Activated CD8-positive, alpha-beta T cell treated with anti-CD3 and anti-CD28 coated beads for 36 hours (primary cell): ENCODE measurements at regions not wholly inside any gene's neighbourhood (a gene's known extent, or its start where the extent isn't known, plus 50 kb on each side); places are given as distances from the start of the nearest gene placed in this dataset.

Experiments used
- ATAC-seq: fragments of 200-7000 bp; cut with Tn5 transposase; one replicate; pipeline ENCODE4 v1.10.0; 2021; ENCODE audit warnings: mild to moderate bottlenecking, moderate library complexity
- CTCF ChIA-PET: fragments of 350-600 bp; sonication (Branson Sonifier 250); formaldehyde crosslinking; loops from one replicate; lab custom pipeline; 2021; ENCODE audit warnings: antibody characterized with exemption; lab: Charles Lee
- POLR2A ChIA-PET: fragments of 350-600 bp; sonication (Branson Sonifier 250); formaldehyde crosslinking; loops from one replicate; lab custom pipeline; 2021; ENCODE audit warnings: antibody characterized with exemption; lab: Charles Lee
- DNase-seq: peaks from one replicate; pipeline ENCODE4 v3.0.0-alpha.2; 2020
- H3K27ac Mint-ChIP-seq: one replicate; pipeline ENCODE4 v1.8.0; 2021; ENCODE audit warnings: mild to moderate bottlenecking, mixed read lengths
- H3K27me3 Mint-ChIP-seq: one replicate; pipeline ENCODE4 v1.8.0; 2021; ENCODE audit warnings: mixed read lengths
- H3K36me3 Mint-ChIP-seq: one replicate; pipeline ENCODE4 v1.8.0; 2021; ENCODE audit warnings: low read depth, mixed read lengths
- H3K4me1 Mint-ChIP-seq: one replicate; pipeline ENCODE4 v1.8.0; 2021; ENCODE audit warnings: low read depth, mixed read lengths
- H3K4me3 Mint-ChIP-seq: one replicate; pipeline ENCODE4 v1.8.0; 2021; ENCODE audit warnings: mild to moderate bottlenecking, moderate library complexity, mixed read lengths
- H3K9me3 Mint-ChIP-seq: one replicate; pipeline ENCODE4 v1.8.0; 2021; ENCODE audit warnings: mixed read lengths
- intact Hi-C: fragments of 100-400 bp; cut with micrococcal nuclease; formaldehyde crosslinking; loops from one replicate; pipeline ENCODE4 v1.10.0; 2022
- TF ChIP-seq, protein P1 (sequence below): fragments of 200-600 bp; IDR thresholded peaks from one replicate; pipeline ENCODE4 v1.8.0; 2022; ENCODE audit warnings: antibody characterized with exemption, mild to moderate bottlenecking

- peaks cover 2% of the 10 kb centered on the region for H3K27me3 Mint-ChIP-seq
- no peak overlapping the region for H3K27ac Mint-ChIP-seq
- ChIA-PET CTCF (no interaction called here), POLR2A (interaction anchor here (0.6 kb wide), 1 partner anchor 303 kb away, joined by 3 read pairs; no protein-coding TSS in a partner anchor)
- DNase-seq (no peak), ATAC-seq (no peak)
- H3K4me3 Mint-ChIP-seq = no peak overlapping the region
- H3K4me1 Mint-ChIP-seq = no peaks in the 10 kb centered on the region
- no peaks in the 10 kb centered on the region for H3K9me3 Mint-ChIP-seq
- intact Hi-C loops = no loop called here
- TF ChIP-seq, protein P1, sequence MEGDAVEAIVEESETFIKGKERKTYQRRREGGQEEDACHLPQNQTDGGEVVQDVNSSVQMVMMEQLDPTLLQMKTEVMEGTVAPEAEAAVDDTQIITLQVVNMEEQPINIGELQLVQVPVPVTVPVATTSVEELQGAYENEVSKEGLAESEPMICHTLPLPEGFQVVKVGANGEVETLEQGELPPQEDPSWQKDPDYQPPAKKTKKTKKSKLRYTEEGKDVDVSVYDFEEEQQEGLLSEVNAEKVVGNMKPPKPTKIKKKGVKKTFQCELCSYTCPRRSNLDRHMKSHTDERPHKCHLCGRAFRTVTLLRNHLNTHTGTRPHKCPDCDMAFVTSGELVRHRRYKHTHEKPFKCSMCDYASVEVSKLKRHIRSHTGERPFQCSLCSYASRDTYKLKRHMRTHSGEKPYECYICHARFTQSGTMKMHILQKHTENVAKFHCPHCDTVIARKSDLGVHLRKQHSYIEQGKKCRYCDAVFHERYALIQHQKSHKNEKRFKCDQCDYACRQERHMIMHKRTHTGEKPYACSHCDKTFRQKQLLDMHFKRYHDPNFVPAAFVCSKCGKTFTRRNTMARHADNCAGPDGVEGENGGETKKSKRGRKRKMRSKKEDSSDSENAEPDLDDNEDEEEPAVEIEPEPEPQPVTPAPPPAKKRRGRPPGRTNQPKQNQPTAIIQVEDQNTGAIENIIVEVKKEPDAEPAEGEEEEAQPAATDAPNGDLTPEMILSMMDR = no peak
- no peaks in the 10 kb centered on the region for H3K36me3 Mint-ChIP-seq
Observed at GRCh38 chr17:14935139-14935841, 329.8 kb downstream of the PMP22 start.

GRCh38 chr17:14933676-14934075, 331.4 kb downstream of the PMP22 start:
- intact Hi-C loops = no loop called here
- ATAC-seq (no peak), DNase-seq (no peak)
- Mint-ChIP-seq H3K36me3 (no peaks in the 10 kb centered on the region), H3K27me3 (peaks cover 2% of the 10 kb centered on the region), H3K4me3 (no peak overlapping the region), H3K9me3 (no peaks in the 10 kb centered on the region), H3K27ac (no peak overlapping the region), H3K4me1 (no peaks in the 10 kb centered on the region)
- TF ChIP-seq, protein P1 = no peak
- CTCF ChIA-PET = no interaction called here
- POLR2A ChIA-PET = no interaction called here

DNA sequence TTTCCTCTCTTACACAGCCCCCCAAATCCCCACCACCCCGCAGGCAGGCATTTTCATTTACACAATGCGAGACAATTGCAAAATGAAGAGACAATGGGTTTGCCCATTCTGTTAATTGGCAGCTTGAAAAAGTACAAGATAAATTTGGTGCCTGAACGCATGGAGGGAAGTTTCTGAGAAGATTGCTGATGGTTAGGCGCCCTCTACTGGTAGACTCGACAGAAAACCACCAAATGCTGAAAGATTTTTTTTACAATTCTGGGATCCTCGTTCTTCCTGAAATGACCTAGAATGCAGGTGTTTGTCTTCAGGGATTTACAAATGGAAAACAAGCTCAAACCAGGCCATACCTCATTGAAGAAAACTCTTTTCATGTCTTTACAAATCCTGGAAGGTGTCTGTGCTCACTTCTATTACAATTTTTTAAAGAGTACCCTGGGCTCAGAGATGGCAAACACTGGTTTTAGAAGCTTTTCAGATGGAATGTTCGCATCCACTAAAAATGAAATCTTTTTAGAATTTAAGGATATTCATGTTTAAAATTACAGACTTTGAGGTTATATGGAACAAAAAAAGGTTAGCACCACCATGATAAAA, 338.5 kb downstream of the PMP22 start:
- Mint-ChIP-seq H3K36me3 (no peaks in the 10 kb centered on the region), H3K27me3 (peaks cover 10% of the 10 kb centered on the region), H3K27ac (no peak overlapping the region), H3K4me3 (no peak overlapping the region), H3K4me1 (no peaks in the 10 kb centered on the region), H3K9me3 (no peaks in the 10 kb centered on the region)
- TF ChIP-seq, protein P1 = peak; percentile 86
- CTCF ChIA-PET = interaction anchor here (0.7 to 2.5 kb wide), 34 partner anchors 10 to 1896 kb away, joined by 3 to 18 read pairs (median 4); no protein-coding TSS in a partner anchor
- ATAC-seq (no peak), DNase-seq (peak; percentile 63)
- POLR2A ChIA-PET = no interaction called here
- intact Hi-C loops = loop anchor here (5.0 to 10.0 kb wide), 2 partner anchors 632 to 1334 kb away; no protein-coding TSS in a partner anchor

GRCh38 chr17:14926073-14926472, 339.1 kb downstream of the PMP22 start:
- DNase-seq = no peak
- Mint-ChIP-seq H3K27me3 (peaks cover 10% of the 10 kb centered on the region), H3K27ac (no peak overlapping the region), H3K36me3 (no peaks in the 10 kb centered on the region), H3K4me1 (no peaks in the 10 kb centered on the region), H3K4me3 (no peak overlapping the region), H3K9me3 (no peaks in the 10 kb centered on the region)
- TF ChIP-seq, protein P1 = no peak
- POLR2A ChIA-PET = no interaction called here
- intact Hi-C loops = loop anchor here (5.0 to 10.0 kb wide), 2 partner anchors 631 to 1334 kb away; no protein-coding TSS in a partner anchor
- no peak for ATAC-seq
- CTCF ChIA-PET = interaction anchor here (0.7 to 2.5 kb wide), 30 partner anchors 9 to 1895 kb away, joined by 3 to 18 read pairs (median 4); no protein-coding TSS in a partner anchor

DNA sequence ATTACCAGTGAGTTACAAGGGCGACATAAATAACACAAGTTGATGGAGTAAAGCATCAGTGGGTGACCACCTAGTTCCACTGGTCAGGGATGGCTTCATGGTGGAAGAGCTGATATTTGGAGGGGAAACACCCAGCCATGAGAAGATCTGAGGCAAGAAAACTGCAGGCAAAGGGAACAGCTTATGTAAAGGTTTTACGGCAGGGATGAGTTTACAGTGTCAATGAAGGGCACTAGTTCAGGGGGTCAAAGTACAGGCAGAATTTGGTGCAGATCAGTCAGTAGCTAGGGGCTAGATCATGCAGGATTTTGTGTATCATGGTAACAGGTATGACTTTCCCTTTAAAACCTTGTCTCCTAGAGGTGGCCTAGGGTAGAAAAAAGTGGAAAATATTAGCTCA, 339.6 kb downstream of the PMP22 start:
- no peaks in the 10 kb centered on the region for H3K9me3 Mint-ChIP-seq
- ChIA-PET CTCF (interaction anchor here (1.1 to 2.5 kb wide), 6 partner anchors 12 to 1331 kb away, joined by 3 to 18 read pairs (median 6); no protein-coding TSS in a partner anchor), POLR2A (no interaction called here)
- peaks cover 10% of the 10 kb centered on the region for H3K27me3 Mint-ChIP-seq
- intact Hi-C loops = loop anchor here (5.0 to 10.0 kb wide), 2 partner anchors 631 to 1333 kb away; no protein-coding TSS in a partner anchor
- ATAC-seq = no peak
- H3K27ac Mint-ChIP-seq = no peak overlapping the region
- no peaks in the 10 kb centered on the region for H3K36me3 Mint-ChIP-seq
- H3K4me1 Mint-ChIP-seq = no peaks in the 10 kb centered on the region
- H3K4me3 Mint-ChIP-seq = no peak overlapping the region
- DNase-seq = no peak
- TF ChIP-seq, protein P1 = no peak
